BE2C (cell line): ENCODE measurements at regions not wholly inside any gene's neighbourhood (a gene's known extent, or its start where the extent isn't known, plus 50 kb on each side); places are given as distances from the start of the nearest gene placed in this dataset.

ENCODE experiments used
- DNase-seq: peaks from one replicate; pipeline ENCODE4 v3.0.0-alpha.2; 2020
- H3K27me3 ChIP-seq: fragments of 250-450 bp; sonication (Bioruptor Pico); 2 replicates; pipeline ENCODE4 v1.5.1; 2020; ENCODE audit warnings: mild to moderate bottlenecking
- H3K36me3 ChIP-seq: fragments of 250-450 bp; sonication (Bioruptor Pico); 2 replicates; pipeline ENCODE4 v1.5.1; 2020; ENCODE audit warnings: mild to moderate bottlenecking
- H3K4me1 ChIP-seq: fragments of 250-450 bp; sonication (Bioruptor Pico); 2 replicates; pipeline ENCODE4 v1.5.1; 2020
- H3K4me3 ChIP-seq: 2 replicates; pipeline ENCODE4 v1.5.1; 2011; ENCODE audit warnings: low read depth, low read length
- H3K9me3 ChIP-seq: fragments of 250-450 bp; sonication (Bioruptor Pico); 2 replicates; pipeline ENCODE4 v1.5.1; 2020
- TF ChIP-seq, protein P1 (sequence below): IDR thresholded peaks from 2 replicates; pipeline ENCODE4 v1.5.1; 2012; ENCODE audit warnings: mild to moderate bottlenecking, low read depth, low read length

GRCh38 chr3:73804204-73804603, 179.5 kb upstream of the PDZRN3 start:
- DNase-seq = no peak
- H3K9me3 ChIP-seq = no peaks in the 10 kb centered on the region
- TF ChIP-seq, protein P1, sequence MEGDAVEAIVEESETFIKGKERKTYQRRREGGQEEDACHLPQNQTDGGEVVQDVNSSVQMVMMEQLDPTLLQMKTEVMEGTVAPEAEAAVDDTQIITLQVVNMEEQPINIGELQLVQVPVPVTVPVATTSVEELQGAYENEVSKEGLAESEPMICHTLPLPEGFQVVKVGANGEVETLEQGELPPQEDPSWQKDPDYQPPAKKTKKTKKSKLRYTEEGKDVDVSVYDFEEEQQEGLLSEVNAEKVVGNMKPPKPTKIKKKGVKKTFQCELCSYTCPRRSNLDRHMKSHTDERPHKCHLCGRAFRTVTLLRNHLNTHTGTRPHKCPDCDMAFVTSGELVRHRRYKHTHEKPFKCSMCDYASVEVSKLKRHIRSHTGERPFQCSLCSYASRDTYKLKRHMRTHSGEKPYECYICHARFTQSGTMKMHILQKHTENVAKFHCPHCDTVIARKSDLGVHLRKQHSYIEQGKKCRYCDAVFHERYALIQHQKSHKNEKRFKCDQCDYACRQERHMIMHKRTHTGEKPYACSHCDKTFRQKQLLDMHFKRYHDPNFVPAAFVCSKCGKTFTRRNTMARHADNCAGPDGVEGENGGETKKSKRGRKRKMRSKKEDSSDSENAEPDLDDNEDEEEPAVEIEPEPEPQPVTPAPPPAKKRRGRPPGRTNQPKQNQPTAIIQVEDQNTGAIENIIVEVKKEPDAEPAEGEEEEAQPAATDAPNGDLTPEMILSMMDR = no peak
- H3K4me3 ChIP-seq = no peak overlapping the region
- no peaks in the 10 kb centered on the region for H3K36me3 ChIP-seq
- H3K27me3 ChIP-seq = no peaks in the 10 kb centered on the region
- no peaks in the 10 kb centered on the region for H3K4me1 ChIP-seq

DNA sequence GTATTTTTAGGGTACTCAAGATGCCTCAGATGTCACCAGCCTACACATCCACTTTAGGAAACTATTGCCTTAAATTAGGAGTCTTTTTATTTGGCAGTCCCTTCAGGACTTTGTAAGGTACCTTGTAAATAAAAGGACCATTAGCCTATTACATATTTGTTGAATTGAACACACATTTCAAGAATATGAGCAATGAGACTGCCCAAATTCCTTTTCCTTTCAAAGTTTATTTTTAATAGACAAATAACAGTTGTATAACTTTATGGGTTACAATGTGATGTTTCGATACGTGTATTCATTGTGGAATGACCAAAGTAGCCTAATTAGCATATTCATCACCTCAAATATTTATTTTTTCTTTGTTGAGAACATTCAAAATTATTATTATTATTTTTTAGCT, 176.7 kb upstream of the PDZRN3 start:
- Histone ChIP-seq H3K9me3 (no peaks in the 10 kb centered on the region), H3K4me3 (no peak overlapping the region), H3K4me1 (no peaks in the 10 kb centered on the region), H3K27me3 (no peaks in the 10 kb centered on the region), H3K36me3 (no peaks in the 10 kb centered on the region)
- TF ChIP-seq, protein P1 = no peak
- DNase-seq = no peak

DNA sequence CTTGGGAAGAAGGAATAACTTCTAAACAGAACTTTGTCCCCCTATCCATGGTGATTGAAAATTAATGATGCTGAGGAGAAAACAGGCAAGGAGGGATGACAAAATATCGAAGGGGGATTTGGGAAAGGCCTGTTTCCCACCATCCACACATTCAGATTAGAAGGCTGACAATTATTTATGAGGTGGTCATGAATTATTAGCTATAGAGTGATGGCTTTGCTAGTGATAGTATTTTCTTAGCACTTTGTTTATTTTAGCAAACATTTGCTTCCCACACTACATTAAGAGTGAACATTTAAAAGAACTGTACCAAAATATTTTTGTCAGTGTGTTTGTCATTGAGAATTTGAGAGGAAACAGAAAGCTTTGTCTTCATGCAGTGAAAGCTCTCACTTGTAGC, 172.6 kb upstream of the PDZRN3 start:
- no peaks in the 10 kb centered on the region for H3K9me3 ChIP-seq
- no peak for DNase-seq
- H3K27me3 ChIP-seq = no peaks in the 10 kb centered on the region
- TF ChIP-seq, protein P1 = no peak
- H3K36me3 ChIP-seq = no peaks in the 10 kb centered on the region
- H3K4me3 ChIP-seq = no peak overlapping the region
- no peaks in the 10 kb centered on the region for H3K4me1 ChIP-seq

DNA sequence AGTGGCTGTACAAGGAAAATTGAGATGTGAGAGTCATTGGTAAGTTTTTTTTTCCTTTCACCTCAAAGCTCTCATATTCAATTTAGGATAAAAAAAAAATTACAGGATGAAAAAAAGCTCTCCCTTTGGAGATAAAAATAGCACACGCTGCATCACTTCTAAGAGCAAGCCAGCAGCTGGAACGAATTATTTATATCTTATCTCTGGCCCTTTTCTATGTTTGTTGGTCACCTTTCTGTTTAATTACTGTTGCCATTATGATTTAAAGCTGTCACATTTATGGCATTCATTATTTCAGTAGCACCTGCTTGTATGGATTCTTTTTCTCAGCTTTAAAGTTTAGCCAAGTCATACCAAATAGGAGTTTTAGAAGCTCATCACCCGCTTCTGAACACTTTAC, 171.6 kb upstream of the PDZRN3 start:
- Histone ChIP-seq H3K4me3 (no peak overlapping the region), H3K4me1 (no peaks in the 10 kb centered on the region), H3K9me3 (no peaks in the 10 kb centered on the region), H3K27me3 (no peaks in the 10 kb centered on the region), H3K36me3 (no peaks in the 10 kb centered on the region)
- TF ChIP-seq, protein P1 = no peak
- DNase-seq = no peak

DNA sequence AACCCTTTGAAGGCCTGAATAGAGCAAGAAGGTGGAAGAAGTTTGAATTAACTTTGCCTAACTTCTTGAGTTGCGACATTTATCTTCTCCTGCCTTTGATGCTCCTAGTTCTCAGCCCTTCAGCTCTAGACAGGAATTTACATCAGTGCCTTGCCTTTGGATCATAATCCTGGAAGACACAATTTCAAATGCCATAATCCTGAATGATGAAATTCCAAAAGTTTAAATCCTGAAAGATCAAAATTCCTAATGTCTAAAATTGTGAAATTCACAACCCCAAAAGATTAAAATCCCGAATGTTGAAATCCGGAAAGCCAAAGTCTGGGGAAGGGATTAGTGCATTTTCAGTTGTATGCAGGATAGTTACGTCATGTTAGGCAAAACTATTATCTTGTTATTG, 166.6 kb upstream of the PDZRN3 start:
- TF ChIP-seq, protein P1 = no peak
- Histone ChIP-seq H3K27me3 (no peaks in the 10 kb centered on the region), H3K9me3 (no peaks in the 10 kb centered on the region; the same call in 1 of the 2 replicates), H3K4me1 (no peaks in the 10 kb centered on the region), H3K36me3 (no peaks in the 10 kb centered on the region), H3K4me3 (no peak overlapping the region)
- DNase-seq = no peak

- Histone ChIP-seq H3K4me1 (no peaks in the 10 kb centered on the region), H3K9me3 (no peaks in the 10 kb centered on the region; the same call in 1 of the 2 replicates), H3K36me3 (no peaks in the 10 kb centered on the region), H3K4me3 (no peak overlapping the region), H3K27me3 (no peaks in the 10 kb centered on the region)
- DNase-seq = no peak
- TF ChIP-seq, protein P1 = no peak
Measured at GRCh38 chr3:73789825-73790444, 165.2 kb upstream of the PDZRN3 start.
